Right lobe of liver (tissue), 6 donors: ENCODE measurements at regions not wholly inside any gene's neighbourhood (a gene's known extent, or its start where the extent isn't known, plus 50 kb on each side); places are given as distances from the start of the nearest gene placed in this dataset.

ENCODE experiments used
- ATAC-seq, 4 donors: fragments of 200-7000 bp; cut with Tn5 transposase; one replicate each; pipeline ENCODE4 v1.9.1; 2020; ENCODE audit warnings: mild to moderate bottlenecking in 4 of 4, moderate library complexity in 4 of 4
- DNase-seq, 3 donors: peaks; one replicate each; pipeline ENCODE4 v3.0.0-alpha.2; 2020
- H3K27ac ChIP-seq, 3 donors: fragments of 200-600 bp; one replicate each; pipeline ENCODE4 v1.8.0; 2022
- H3K27me3 ChIP-seq, 2 donors: fragments of 200-600 bp; one replicate each; pipeline ENCODE4 v1.8.0; 2022
- H3K36me3 ChIP-seq, 4 donors: fragments of 200-600 bp; sonication (generic) in 1 of 4; one replicate each; pipeline versions ENCODE4 v1.5.1 to v1.8.0; 2017 to 2022; ENCODE audit warnings: control low read depth in 1 of 4
- H3K4me1 ChIP-seq, 4 donors: fragments of 200-600 bp; sonication (generic) in 1 of 4; one replicate each; pipeline versions ENCODE4 v1.5.1 to v1.8.0; 2017 to 2022; ENCODE audit warnings: control low read depth in 1 of 4
- H3K4me3 ChIP-seq, 3 donors: fragments of 200-600 bp; one replicate each; pipeline ENCODE4 v1.8.0; 2022
- H3K9me3 ChIP-seq, 4 donors: fragments of 200-600 bp; sonication (generic) in 1 of 4; one replicate each; pipeline versions ENCODE4 v1.5.1 to v1.8.0; 2017 to 2022; ENCODE audit warnings: control low read depth in 1 of 4
- POLR2A ChIP-seq: fragments of 450-650 bp; IDR thresholded peaks from one replicate; pipeline ENCODE4 v1.6.1; 2017; ENCODE audit warnings: antibody characterized with exemption, mild to moderate bottlenecking
- WGBS: methylation state at CpG from one replicate; pipeline ENCODE4 v1.1.6; 2018; ENCODE audit warnings: low coverage, low lambda C conversion rate; ENCODE audit not compliant: insufficient coverage; ENCODE audit errors: missing lambda C conversion rate; 5-methylcytosine and 5-hydroxymethylcytosine counted together
- intact Hi-C, 2 donors: fragments of 100-400 bp; cut with DNase I; formaldehyde crosslinking; loops; one replicate each; pipeline versions ENCODE4 v1.11.2 to v1.14.1; 2022
- TF ChIP-seq, protein P1 (sequence below), 4 donors: fragments of 200-600 bp in 3 of 4; fragments of 450-650 bp in 1 of 4; IDR thresholded peaks; one replicate each; pipeline versions ENCODE4 v1.5.1 to v1.8.0; 2016 to 2022; ENCODE audit warnings: antibody characterized with exemption in 4 of 4, mild to moderate bottlenecking in 2 of 4
- donor health status: DM: no; HTN: yes; CAD: no.
- donor health status: DM: no; HTN: no; CAD: no.
- donor health status: DM: no; HTN: no; CAD: no.
- donor health status: DM: no; HTN: yes; CAD: no.
- donor health status: DM: no; HTN: yes; CAD: no.

DNA sequence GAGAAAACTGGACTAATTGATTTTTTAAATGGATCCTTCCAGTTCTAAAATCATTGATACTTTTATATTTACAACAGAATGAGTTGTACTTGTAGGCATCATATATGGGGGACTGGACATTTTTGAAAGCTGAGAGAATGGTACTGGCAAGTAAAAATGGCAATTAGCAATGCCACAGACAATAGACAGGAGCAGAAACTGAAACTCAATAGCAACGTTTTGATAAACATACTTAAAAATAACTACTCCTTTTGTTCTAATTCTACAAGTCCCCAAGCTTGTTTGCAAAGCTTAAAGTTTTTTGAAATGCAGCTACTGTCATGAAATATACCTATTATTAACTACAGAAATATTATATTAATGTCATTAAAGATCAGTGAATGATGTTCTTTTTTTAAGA, 52.8 kb upstream of the FBXL7 start:
- TF ChIP-seq, protein P1, sequence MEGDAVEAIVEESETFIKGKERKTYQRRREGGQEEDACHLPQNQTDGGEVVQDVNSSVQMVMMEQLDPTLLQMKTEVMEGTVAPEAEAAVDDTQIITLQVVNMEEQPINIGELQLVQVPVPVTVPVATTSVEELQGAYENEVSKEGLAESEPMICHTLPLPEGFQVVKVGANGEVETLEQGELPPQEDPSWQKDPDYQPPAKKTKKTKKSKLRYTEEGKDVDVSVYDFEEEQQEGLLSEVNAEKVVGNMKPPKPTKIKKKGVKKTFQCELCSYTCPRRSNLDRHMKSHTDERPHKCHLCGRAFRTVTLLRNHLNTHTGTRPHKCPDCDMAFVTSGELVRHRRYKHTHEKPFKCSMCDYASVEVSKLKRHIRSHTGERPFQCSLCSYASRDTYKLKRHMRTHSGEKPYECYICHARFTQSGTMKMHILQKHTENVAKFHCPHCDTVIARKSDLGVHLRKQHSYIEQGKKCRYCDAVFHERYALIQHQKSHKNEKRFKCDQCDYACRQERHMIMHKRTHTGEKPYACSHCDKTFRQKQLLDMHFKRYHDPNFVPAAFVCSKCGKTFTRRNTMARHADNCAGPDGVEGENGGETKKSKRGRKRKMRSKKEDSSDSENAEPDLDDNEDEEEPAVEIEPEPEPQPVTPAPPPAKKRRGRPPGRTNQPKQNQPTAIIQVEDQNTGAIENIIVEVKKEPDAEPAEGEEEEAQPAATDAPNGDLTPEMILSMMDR (IDR thresholded peaks at IDR 0.05), result no peak
- TF ChIP-seq POLR2A, result no peak
- ATAC-seq (no peak), DNase-seq (no peak)
- Histone ChIP-seq H3K27ac (no peak overlapping the region), H3K27me3 (no peaks in the 10 kb centered on the region), H3K9me3 (no peaks in the 10 kb centered on the region), H3K36me3 (no peaks in the 10 kb centered on the region), H3K4me1 (no peaks in the 10 kb centered on the region), H3K4me3 (no peak overlapping the region)
- intact Hi-C loops, result no loop called here
- WGBS, result 24% methylated on average over 1 of the region's 1 CpG

DNA sequence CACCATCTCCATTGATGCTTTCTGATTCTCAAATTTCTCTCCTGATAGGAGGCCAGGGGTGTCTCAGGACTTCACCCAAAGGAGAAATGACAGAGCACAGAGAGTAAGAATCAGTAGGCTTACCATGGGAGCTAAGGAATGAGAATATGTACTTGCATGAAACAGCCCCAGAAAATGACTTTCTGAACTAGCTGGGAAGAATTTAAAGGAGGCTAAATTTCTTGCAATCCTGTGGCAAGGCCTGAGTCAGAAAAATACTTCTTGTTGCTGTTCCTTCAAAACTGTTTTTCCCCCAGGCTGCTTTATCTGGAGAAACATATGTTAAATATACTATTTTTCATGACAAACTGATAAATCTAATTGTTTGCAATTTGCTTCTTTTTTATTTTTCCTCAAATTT, 53.4 kb upstream of the FBXL7 start:
- no peaks in the 10 kb centered on the region for H3K27me3 ChIP-seq
- no peak overlapping the region for H3K27ac ChIP-seq
- ATAC-seq (no peak), DNase-seq (no peak)
- intact Hi-C loops, result no loop called here
- no peaks in the 10 kb centered on the region for H3K9me3 ChIP-seq
- H3K4me3 ChIP-seq, result no peak overlapping the region
- TF ChIP-seq, protein P1 (IDR thresholded peaks at IDR 0.05), result no peak
- H3K36me3 ChIP-seq, result no peaks in the 10 kb centered on the region
- no peaks in the 10 kb centered on the region for H3K4me1 ChIP-seq

DNA sequence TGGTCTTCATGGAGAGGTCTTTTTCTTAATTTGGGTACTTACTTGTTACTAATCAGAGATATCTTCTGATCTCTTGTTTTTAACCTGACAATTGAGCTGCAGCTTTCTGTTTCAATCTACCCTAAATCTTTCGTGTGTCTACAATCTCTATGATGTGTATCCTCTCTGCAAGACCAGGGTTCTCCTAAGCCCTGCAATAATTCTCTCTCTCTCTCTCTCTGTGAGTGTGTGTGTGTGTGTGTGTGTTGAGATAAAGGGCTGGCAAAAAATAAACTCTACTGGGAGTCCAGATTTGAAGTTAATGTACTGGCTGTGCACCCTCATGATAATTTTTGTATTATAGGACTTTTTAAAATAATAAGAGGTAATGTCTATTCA, 57.8 kb upstream of the FBXL7 start:
- TF ChIP-seq POLR2A, result no peak
- TF ChIP-seq, protein P1 (IDR thresholded peaks at IDR 0.05), result no peak
- Histone ChIP-seq H3K27ac (no peak overlapping the region), H3K36me3 (no peaks in the 10 kb centered on the region), H3K4me3 (no peak overlapping the region), H3K4me1 (no peaks in the 10 kb centered on the region), H3K9me3 (no peaks in the 10 kb centered on the region), H3K27me3 (no peaks in the 10 kb centered on the region)
- no peak for ATAC-seq
- no peak for DNase-seq
- intact Hi-C loops, result no loop called here
- 80% methylated on average over 1 of the region's 1 CpG for WGBS

DNA sequence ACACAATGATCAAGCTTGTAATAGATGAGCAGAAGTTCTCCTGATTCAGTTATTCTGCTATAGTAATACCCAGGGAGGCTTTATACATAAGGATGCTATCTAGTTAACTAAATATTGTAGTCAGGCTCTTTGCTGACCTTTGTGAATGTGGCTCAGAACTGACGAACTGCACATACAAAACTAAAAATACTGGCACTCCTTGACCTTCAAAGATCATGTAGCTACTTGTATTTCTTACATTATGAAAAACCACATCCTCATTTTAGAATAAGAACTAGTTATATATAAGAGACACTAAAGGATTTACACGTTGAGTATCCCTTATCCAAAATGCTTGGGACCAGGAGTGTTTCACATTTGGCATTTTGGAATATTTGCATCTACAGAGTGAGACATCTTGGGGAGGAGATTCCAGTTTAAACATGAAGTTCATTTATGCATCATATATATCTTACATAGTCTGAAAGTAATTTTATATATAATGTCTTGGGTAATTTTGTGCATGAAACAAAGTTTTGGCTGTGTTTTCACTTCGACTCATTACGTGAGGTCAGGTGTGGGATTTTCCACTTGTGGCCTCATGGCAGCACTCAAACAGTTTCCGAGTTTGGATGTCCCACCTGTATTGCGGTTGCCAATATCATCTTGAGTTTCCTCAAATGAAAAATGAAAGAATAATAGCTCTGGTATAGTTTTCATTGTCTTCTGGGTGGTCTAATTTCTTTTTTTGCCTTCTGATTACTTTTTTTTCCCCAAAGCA, 58.4 kb upstream of the FBXL7 start:
- H3K9me3 ChIP-seq, result no peaks in the 10 kb centered on the region
- 57% methylated on average over 6 of the region's 6 CpGs for WGBS
- H3K36me3 ChIP-seq, result no peaks in the 10 kb centered on the region
- intact Hi-C loops, result no loop called here
- DNase-seq (no peak), ATAC-seq (no peak)
- H3K4me3 ChIP-seq, result no peak overlapping the region
- no peaks in the 10 kb centered on the region for H3K4me1 ChIP-seq
- TF ChIP-seq, protein P1 (IDR thresholded peaks at IDR 0.05), result no peak
- TF ChIP-seq POLR2A, result no peak
- no peaks in the 10 kb centered on the region for H3K27me3 ChIP-seq
- no peak overlapping the region for H3K27ac ChIP-seq

DNA sequence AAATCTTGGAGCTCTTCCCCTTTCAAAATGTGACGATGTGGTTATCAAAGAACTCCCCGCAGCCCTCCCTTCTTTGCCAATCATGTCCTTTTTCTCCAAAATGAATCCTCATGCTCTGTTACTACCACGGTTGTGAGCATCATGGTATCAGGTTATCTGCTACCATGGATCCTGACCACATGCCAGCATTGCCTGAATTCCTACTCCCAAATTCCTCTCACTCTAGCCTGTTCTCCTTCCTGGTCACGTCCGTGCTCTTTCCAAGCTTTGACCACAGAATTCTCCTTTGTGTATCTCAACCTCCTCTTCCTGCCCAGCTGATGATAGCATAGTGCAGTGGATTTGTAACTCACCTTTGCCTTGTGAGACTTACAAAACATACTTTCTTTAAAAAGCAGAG, 59.5 kb upstream of the FBXL7 start:
- H3K36me3 ChIP-seq, result no peaks in the 10 kb centered on the region
- no peak overlapping the region for H3K4me3 ChIP-seq
- no peak for DNase-seq
- no peaks in the 10 kb centered on the region for H3K27me3 ChIP-seq
- H3K4me1 ChIP-seq, result no peaks in the 10 kb centered on the region
- TF ChIP-seq POLR2A, result no peak
- TF ChIP-seq, protein P1 (IDR thresholded peaks at IDR 0.05), result no peak
- H3K27ac ChIP-seq, result no peak overlapping the region
- no peaks in the 10 kb centered on the region for H3K9me3 ChIP-seq
- no peak for ATAC-seq
- intact Hi-C loops, result no loop called here
- 62% methylated on average over 5 of the region's 5 CpGs for WGBS
